Left cardiac atrium (tissue), 4 donors: ENCODE measurements at regions not wholly inside any gene's neighbourhood (a gene's known extent, or its start where the extent isn't known, plus 50 kb on each side); places are given as distances from the start of the nearest gene placed in this dataset.

Experiments
- ATAC-seq, 2 donors: fragments of 200-7000 bp; cut with Tn5 transposase; one replicate each; pipeline ENCODE4 v1.9.1; 2020; ENCODE audit warnings: mild to moderate bottlenecking in 2 of 2, moderate library complexity in 2 of 2
- DNase-seq: peaks from one replicate; pipeline ENCODE4 v3.0.0-alpha.2; 2020
- intact Hi-C, 2 donors: fragments of 100-400 bp; cut with DNase I; formaldehyde crosslinking; loops; one replicate each; pipeline versions ENCODE4 v1.14.1 to v1.15.1; 2022 to 2023
- donor health status: DM: no; HTN: yes; CAD: no.
- donor health status: DM: no; HTN: yes; CAD: no; lungs with severe emphysema.
- donor health status: DM: yes; HTN: yes; CAD: no.
- donor health status: Dilated cardiomyopathy.

DNA sequence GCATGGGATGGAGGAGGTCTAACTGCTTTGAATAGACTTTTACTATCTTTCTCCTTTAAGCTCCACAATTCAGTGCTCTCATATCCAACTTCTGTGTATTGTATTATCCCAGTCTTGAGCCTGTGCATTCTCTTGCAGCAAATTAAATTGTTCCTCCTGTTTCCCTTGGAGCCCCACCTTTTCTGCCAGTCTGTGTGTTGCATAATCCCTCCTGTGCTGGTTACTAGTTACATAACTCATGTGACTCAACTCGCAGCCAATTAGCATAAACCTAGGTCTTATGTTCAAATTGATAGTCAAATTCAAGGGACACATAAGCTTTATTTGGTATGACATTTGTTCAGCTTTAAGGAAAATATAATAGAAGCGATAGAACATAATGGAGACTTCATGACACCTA is 1863.5 kb downstream of the MRPL39 start:
- intact Hi-C loops, result no loop called here
- DNase-seq (no peak), ATAC-seq (no peak)

DNA sequence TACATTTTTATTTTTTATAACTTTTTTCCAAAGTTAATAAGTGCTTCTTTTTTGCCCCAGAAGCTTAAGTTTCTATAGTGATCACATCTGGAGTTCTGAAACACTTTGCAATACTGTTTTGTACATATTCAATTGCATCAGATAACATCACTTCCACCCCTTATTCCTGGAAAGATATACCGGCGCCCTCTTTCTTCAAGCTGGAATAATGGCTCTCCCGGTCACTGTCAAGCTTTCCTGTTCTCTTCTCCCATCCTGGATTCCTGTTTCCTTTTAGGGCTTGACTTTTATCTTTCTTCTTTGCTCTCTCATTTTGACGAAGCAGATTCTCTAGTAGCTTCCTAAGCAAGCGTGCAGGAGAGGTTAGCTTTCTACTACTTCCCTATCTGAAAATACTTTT is 1866.8 kb downstream of the MRPL39 start:
- no peak for ATAC-seq
- DNase-seq, result no peak
- intact Hi-C loops, result no loop called here

DNA sequence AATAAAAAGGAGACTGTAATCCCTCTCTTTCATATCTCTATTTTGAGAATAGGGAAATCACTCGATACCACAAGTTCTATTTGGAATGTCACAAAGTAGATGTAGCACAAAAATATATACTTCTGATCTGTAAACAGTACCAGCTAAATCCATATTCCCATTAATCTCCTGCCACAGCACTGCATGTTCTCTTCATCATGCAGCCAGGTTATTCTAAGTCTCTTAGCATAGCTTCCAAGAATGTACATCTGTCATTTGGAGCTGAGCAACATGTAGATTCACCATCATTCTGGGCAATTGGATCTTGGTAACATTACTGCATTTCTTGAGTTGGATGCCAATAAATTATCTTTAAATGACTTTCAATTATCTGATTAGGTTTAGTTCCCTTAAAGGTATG is 1874.5 kb downstream of the MRPL39 start:
- intact Hi-C loops, result no loop called here
- no peak for DNase-seq
- ATAC-seq, result no peak

DNA sequence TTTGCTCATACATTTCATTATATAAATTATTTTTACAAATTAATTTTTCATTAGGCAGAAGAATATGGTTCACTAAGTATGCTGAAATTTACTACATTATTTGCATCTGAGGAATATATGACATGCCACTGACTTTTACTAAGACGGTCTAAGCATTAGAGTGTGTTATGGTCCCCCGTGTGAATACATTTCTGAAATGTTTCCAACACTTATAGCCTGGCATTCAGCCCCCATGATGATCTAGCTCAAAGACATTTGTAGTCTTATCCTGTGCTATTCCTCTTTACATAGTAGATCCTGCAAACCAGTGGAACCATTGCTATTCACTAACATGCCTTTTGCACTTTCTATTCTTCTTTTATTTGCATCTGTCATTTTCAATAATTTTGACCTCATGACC is 1878.0 kb downstream of the MRPL39 start:
- DNase-seq (no peak), ATAC-seq (no peak)
- intact Hi-C loops, result no loop called here

DNA sequence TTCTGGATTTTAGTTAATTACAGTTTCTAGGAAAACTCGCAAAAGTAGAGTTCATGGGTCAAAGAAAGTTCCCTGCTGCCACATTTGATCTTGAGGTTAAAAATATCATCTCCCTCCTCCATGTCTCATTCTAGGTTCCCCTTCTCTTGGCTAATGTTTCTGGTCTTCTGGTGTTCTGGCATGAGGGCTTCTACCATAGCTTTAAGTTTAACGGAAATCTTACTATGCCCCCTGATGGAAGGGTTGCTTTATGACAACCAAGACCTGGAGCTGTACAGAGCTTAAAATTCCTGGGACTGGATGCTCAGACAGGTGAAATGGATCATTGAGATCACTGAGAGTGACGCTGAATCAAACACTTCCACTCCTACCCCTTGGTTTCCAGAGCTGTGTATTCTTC is 1881.7 kb downstream of the MRPL39 start:
- no peak for ATAC-seq
- no peak for DNase-seq
- intact Hi-C loops, result no loop called here

DNA sequence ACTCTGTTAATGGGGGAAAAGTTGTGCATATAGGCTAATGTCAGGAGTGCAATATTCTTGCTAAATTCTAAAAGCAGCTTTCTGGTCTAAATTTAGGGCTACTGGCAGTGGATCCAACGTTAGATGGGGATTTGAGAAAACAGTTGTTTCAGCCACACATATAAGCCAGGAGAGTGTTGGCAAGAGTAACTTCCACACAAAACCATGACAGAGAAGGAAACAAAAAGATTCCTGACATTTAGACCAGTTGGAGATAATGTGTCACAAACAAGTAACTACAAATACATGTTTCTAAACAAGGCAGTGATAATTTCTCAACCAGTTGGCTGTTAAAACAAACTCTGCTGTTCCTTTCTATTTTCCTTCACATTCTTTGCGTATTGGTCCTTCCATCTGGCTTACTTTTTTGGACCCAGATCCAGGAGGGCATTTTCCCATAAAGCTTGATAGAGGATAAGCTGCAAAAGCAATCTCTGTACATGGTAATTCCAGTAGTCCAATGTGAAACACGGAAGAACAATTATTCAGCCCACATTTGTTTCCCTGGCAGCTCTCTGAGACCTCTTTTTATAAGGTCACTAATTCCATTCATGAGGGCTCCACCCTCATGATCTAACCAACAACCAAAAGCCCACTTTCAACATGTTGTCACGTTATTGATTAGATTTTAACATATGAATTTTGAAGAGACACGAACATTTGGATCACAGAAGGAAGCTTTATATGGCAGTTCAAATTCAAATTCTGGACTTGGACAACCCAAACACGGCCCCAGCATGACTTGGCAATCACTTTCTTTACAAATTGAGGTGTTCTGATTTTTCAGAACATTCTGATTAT is 1888.6 kb downstream of the MRPL39 start:
- ATAC-seq (no peak), DNase-seq (no peak)
- intact Hi-C loops, result no loop called here

DNA sequence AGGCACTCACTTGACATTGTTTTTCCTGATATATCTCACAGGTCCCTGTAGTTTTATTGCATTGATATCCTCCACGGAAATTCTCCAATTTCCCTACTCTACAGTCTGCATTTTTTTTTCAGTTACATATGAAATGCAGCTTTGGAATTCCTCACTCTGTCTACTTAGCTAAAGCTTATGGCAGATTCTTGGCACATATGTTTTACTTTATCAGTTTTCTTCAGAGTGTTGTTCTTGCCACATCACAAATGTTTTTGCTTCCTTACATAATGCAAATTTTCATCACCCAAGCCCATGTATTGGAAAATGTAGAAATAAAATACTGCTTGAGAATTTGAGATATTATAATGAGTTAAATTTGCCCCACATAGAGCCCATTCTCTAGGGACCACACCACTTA is 1895.1 kb downstream of the MRPL39 start:
- DNase-seq (no peak), ATAC-seq (peak in 1 of 2 donors; percentile 56)
- intact Hi-C loops, result no loop called here

DNA sequence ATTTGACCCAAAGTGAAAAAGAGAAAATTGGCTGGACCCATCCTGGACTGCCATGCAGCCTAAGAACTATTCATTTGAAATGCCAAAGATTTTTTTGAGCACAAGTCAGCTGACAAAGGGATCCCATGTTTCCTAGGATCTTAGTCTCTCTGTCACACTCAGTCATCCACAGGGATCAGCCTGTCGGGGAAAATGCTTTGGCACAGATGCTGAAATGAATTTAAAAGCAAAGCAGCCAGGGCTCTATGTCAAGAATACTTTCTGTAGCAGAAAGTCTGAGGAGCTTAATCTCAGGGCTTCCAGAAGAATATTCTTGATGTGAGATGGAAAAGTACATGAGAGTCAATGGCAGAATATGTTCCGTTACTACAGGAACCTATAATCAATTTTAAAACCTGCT is 1900.8 kb downstream of the MRPL39 start:
- no peak for ATAC-seq

DNA sequence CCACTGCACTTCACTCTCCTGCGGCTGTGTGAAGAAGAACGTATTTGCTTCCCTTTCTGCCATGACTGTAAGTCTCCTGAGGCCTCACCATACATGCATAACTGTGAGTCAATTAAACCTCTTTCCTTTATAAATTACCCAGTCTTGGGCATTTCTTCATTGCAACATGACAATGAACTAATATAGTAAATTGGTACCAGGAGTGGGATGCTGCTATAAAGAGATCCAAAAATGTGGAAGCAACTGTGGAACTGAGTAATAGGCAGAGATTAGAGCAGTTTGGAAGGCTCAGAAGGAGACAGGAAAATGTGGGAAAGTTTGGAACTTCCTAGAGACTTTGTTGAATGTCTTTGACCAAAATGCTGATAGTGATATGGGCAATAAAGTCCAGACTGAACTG is 1907.9 kb downstream of the MRPL39 start:
- intact Hi-C loops, result no loop called here
- DNase-seq (no peak), ATAC-seq (no peak)

More for the DNA sequence above, 1900.8 kb downstream of the MRPL39 start:
- no peak for DNase-seq
- intact Hi-C loops, result no loop called here

DNA sequence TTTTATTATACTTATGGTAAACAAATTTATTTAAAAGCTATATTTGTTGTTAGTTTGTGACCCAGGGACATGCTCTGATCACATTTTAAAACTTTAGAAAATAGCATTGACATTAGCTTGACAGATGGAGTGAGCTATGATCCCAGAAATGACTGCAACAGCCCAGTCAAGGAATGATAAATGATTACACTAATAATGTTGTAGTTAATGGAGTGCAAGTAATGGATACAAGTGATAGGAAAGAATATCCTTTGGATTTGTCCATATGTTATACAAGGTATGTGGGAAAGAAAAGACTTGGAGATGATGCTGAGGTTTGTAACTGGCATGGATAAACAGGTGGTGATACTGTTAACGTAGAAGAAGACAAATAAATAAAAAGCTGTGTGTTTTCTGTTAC is 1908.7 kb downstream of the MRPL39 start:
- no peak for DNase-seq
- intact Hi-C loops, result no loop called here
- no peak for ATAC-seq

DNA sequence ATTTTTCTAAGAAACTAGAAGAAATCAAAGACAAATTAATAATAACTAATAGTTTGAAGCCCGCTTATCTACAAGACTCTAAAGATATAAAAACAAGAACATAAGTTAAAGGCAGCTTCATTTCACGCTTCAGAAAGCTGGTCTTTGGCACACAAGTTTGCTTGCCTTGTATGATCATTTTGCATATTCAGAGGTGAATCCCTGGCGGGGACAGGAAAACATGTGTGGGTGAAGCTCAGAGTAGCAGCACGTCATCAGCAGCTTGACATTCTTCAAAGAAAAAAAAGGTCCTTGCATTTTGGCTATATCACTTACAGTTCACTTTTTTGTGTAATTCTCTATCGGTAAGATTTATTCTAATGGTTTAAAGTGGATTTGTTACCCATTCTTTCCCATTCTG is 1911.8 kb downstream of the MRPL39 start:
- intact Hi-C loops, result no loop called here
- ATAC-seq, result no peak
- no peak for DNase-seq

DNA sequence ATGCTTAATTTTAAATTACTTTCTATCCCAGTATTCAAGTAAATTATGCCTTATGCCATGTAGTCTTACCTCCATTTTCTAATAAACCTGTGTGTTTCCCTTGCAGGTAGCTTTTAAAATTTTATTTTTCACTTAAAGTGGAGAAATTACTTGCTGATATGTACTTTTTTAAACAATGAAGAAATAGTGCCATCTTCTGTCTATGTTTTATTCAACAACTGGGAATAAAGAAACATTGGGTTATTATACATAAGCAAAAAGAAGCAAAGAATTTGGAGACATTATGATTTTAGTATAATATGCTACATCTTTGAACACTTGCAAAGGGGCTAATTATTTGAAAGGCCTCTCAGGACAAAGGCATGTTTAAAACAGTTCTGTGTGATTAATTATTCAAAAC is 1912.9 kb downstream of the MRPL39 start:
- intact Hi-C loops, result no loop called here
- ATAC-seq, result no peak
- DNase-seq, result no peak

DNA sequence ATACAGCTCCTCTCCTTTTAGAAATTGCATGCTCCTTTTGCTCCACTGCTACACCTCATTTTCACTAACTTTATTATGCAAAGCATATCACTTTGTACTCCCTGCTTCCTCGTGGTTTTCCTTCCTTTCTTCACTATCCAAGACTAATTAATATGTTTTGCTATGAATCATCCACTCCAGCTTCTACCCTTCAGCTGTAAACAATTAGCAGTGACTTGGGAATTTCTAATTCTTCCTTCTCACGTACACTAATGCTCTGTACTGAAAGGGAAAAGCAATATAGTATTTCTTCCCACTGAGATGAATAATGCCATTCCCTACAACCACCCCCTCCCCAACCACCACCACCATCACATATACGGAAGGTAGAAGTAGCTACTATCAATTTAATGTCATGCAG is 1917.0 kb downstream of the MRPL39 start:
- no peak for DNase-seq
- intact Hi-C loops, result no loop called here
- no peak for ATAC-seq

DNA sequence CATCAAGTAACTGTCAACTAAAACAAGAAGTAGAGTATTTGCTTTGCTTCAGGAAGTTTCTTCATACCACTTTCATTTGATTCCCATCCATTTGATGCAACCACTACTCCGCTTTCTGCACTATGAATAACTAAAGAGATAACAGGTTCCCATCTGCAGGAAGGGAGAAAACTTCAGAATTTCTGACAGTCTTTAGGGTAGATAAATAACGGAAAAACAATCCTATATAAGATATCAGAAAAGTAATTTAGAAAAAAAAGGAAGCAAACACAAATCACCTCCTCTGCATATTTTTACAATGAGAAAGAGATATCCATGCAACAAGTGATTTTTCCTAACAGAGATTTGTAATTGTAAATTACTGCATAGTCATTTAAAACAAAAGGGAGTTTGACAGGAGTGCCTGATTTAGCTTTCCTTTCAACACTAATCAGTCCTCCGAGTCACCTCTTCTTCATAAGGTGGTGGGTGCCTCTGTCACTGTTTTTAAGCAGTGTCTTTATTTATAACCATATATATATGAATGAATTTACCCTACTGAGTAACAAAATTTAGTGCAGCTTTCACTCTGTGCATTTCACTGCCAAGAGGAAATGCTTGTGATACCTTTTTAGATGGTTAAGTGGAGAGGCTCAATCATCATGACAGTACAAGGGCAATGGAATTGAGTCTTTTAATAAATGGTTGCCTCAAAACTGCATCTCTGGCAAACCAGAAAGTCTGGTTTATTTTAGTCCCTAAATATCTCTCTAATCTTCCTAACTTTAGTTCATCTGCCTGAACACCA is 1920.4 kb downstream of the MRPL39 start:
- intact Hi-C loops, result no loop called here
- DNase-seq, result no peak
- ATAC-seq, result peak in 1 of 2 donors; percentile 59

DNA sequence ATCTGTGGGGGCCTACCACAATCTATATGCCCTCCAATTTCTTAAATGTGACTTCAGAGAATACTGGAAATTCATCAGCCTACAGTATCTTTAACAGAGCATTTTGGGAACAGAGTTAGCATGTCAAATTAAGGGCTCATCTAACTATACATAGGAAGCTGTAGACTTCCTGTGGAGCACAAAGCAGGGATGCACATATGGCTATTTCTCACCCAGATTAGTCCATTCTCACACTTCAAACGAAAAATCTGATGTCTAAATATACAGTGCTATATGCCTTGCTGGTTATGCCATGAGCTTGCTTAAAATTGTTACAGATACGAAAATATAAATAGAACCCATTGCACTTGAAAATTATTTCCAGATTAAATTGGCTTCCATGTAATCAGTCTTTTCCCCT is 1922.8 kb downstream of the MRPL39 start:
- intact Hi-C loops, result no loop called here
- DNase-seq (no peak), ATAC-seq (no peak)

DNA sequence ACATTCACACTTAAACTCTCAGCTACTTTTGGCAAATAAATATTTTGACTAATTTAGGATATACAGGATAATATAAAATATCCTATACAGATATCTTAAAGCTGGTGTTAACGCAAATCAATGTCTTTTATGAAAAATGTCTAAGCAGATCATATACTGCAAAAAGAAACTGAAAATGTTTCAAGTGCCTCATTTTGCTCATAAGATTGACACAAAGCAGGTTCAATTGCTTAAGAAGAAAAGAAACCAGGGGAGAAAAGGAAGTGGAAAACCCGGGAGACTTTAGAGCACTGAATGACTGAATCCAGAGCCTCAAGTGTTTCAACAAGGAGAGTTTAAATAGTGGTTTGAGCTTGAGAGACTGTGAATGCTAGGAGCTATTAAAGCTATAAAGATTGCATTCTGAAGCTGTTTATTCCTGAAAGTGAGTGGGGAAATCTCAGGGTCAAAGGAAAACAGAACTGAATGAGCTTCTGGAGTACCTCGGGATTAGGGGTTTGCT is 1943.0 kb downstream of the MRPL39 start:
- intact Hi-C loops, result no loop called here
- DNase-seq, result no peak
- no peak for ATAC-seq

DNA sequence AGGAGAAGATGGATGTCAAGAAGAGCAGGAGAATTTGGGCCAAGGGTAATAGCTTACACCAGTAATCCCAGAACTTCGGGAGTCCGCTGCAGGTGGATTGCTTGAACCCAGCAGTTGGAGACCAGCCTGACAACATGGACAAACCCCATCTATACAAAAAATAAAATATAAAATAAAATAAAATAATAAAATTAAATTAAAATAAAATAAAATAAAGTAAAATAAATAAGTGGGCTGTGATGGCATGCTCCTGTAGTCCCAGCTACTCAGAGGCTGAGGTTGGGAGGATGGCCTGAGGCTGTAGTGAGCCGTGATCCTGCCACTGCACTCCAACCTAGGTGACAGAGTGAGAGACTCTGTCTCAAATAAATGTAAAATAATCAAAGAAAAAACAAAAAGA is 1946.7 kb downstream of the MRPL39 start:
- intact Hi-C loops, result no loop called here
- DNase-seq (no peak), ATAC-seq (no peak)

DNA sequence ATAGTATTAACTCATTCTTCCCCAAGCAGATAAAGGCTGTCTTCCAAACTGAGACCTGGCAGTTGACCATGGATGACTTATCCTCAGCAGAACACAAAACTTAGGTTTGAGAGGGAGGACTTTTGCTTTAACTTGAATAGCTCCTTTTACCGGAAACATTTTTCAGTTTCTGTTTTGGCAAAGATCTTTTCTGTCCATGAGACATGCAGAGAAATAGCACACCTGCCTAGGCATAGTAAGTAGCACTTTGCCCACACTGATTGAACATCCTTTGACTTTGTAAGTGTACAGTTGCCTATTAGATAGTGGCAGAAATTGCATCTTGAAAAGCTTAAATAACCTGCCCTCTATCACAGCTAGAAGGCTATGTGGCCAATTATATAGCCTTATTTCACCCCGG is 1962.5 kb downstream of the MRPL39 start:
- DNase-seq (no peak), ATAC-seq (no peak)
- intact Hi-C loops, result no loop called here

DNA sequence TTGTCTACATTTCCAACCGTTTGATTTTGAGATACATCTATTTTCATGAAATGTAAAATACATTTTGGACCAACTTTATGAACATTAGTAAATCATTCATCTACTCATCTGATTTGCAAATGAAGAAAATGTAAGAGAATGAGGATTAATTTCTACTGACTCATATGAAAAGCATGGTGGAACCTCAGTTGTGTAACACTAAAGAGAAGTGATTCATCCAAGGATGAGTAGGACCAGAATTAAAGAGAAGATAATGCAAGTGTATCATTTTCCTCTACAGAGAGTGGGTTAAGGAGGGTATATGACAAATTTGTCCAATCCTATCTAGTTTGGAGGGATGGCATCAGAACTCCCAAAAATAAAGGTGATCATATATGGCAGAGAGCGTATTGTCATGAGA is 1967.6 kb downstream of the MRPL39 start:
- intact Hi-C loops, result no loop called here
- no peak for ATAC-seq

DNA sequence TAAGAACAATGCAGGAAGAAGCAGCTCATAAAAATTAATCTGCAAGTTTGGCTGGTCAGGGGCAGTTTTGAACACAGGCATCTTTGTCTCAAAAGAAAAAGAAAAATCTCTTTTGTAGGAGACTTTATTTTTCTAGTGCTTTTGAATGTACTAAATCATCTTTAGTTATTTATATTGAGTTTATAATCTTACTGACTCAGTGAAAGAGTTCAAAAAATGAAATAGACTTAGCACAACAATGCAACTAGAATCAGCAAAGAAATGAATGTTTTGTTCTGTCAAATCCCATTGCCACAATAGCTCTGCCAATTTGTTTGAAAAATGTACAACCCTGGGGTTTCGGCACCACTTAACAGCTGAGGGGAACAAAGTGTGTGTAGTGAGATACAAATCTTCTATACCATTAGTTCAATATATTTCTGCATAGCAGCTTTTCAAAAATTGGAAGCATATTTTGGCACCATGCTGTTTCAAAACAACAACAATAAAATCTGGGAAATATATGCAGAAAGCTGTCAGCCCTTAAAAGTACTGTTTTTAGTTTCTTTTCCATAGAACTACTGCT is 1969.1 kb downstream of the MRPL39 start:
- intact Hi-C loops, result no loop called here
- ATAC-seq, result no peak
- DNase-seq, result no peak

More for the DNA sequence above, 1967.6 kb downstream of the MRPL39 start:
- no peak for DNase-seq
